ENCODE measurements at regions not wholly inside any gene's neighbourhood (a gene's known extent, or its start where the extent isn't known, plus 50 kb on each side); places are given as distances from the start of the nearest gene placed in this dataset.
"Not testable (repeated sequence)": the region's sequence is repeated elsewhere in the genome, so short reads cannot be mapped to it uniquely, and the experiment has no call there.

- not testable (repeated sequence) for H3K27ac ChIP-seq (ENCODE audit: insufficient read length, low read depth, low read length); H3K4ac ChIP-seq (ENCODE audit: low read depth, low read length); H3K4me1 Mint-ChIP-seq; H3K27me3 ChIP-seq (ENCODE audit: insufficient read depth, low read length); H2AK5ac ChIP-seq (ENCODE audit: insufficient read length, low read length); H3K14ac ChIP-seq (ENCODE audit: insufficient read depth, low read length); H3K27me3 Mint-ChIP-seq (ENCODE audit: low read depth); H3K79me2 ChIP-seq (ENCODE audit: insufficient read depth, low read length); H2AFZ ChIP-seq (ENCODE audit: low read length); H2BK20ac ChIP-seq (ENCODE audit: low read depth, low read length, poor library complexity, severe bottlenecking); H4K91ac ChIP-seq (ENCODE audit: insufficient read length, low read depth, low read length); H3T11ph ChIP-seq (ENCODE audit: low read length); H3K27ac Mint-ChIP-seq; H4K8ac ChIP-seq (replicated peaks; ENCODE audit: insufficient read length, low read depth, low read length); H3K4me3 Mint-ChIP-seq; H3K4me2 ChIP-seq (ENCODE audit: insufficient read depth, insufficient read length, low read length); H4K20me1 ChIP-seq (ENCODE audit: control insufficient read depth, insufficient read depth, insufficient read length); H3K18ac ChIP-seq (ENCODE audit: insufficient read length, low read depth, low read length); H3K9ac ChIP-seq (ENCODE audit: extremely low read depth, insufficient read length, low read length); H3K4me1 ChIP-seq (ENCODE audit: insufficient read depth, low read length); H2BK120ac ChIP-seq (ENCODE audit: low read depth, low read length, poor library complexity, severe bottlenecking); H3K23me2 ChIP-seq (ENCODE audit: insufficient read length, low read depth, low read length, poor library complexity, severe bottlenecking); H2BK15ac ChIP-seq (ENCODE audit: low read depth, low read length); H3K56ac ChIP-seq (ENCODE audit: insufficient read length, low read depth, low read length); H2BK5ac ChIP-seq (ENCODE audit: insufficient read length, low read length); DNase-seq; H2BK12ac ChIP-seq (ENCODE audit: insufficient read length, low read depth, low read length); H4K5ac ChIP-seq (ENCODE audit: insufficient read length, low read depth, low read length); H3K79me1 ChIP-seq (ENCODE audit: insufficient read depth, low read depth, low read length, poor library complexity, severe bottlenecking); H3K23ac ChIP-seq (ENCODE audit: insufficient read length, low read depth, low read length)
- H3K36me3 Mint-ChIP-seq (ENCODE audit: insufficient read depth in 1 of 3, low read depth in 3 of 3) = peaks cover 0 to 13% (median 8%) of the 10 kb centered on the region in 3 experiments; a peak in 5 of 7 replicates
- H3K9me3 ChIP-seq (ENCODE audit: control insufficient read depth, low read depth, low read length) = peaks cover 25% of the 10 kb centered on the region
- WGBS (ENCODE audit: extremely low coverage, insufficient read length, low lambda C conversion rate) = no CpG with 5 or more reads among the region's 11 CpGs
- peaks cover 51 to 61% of the 10 kb centered on the region in 2 experiments for H3K9me3 Mint-ChIP-seq
Measured at GRCh38 chr22:16387543-16387942, 205.1 kb downstream of the CCT8L2 start.

Measured in H9 (cell line).